Smooth muscle cell (in vitro differentiated cells): ENCODE measurements at regions not wholly inside any gene's neighbourhood (a gene's known extent, or its start where the extent isn't known, plus 50 kb on each side); places are given as distances from the start of the nearest gene placed in this dataset.
A peak's percentile ranks its signal among the peaks of the same experiment; 100 is the strongest.

Experiments
- DNase-seq: peaks from one replicate; lab custom pipeline; 2025; ENCODE audit not compliant: unreplicated experiment; lab: John Stamatoyannopoulos, UW
- H2AFZ ChIP-seq: fragments of 200-600 bp; sonication (generic); 2 replicates; pipeline ENCODE4 v1.6.0; 2016; ENCODE audit warnings: antibody characterized with exemption, low read depth, mild to moderate bottlenecking
- H3F3A ChIP-seq: fragments of 200-600 bp; sonication (generic); 2 replicates; pipeline ENCODE4 v1.6.0; 2017; ENCODE audit warnings: antibody characterized with exemption, low read depth
- H3K27ac ChIP-seq: fragments of 200-600 bp; sonication (generic); 2 replicates; pipeline ENCODE4 v1.5.1; 2016; ENCODE audit warnings: low read depth, mild to moderate bottlenecking
- H3K27me3 ChIP-seq: fragments of 200-600 bp; sonication (generic); 2 replicates; pipeline ENCODE4 v1.6.1; 2016; ENCODE audit warnings: low read depth, mild to moderate bottlenecking
- H3K36me3 ChIP-seq: fragments of 200-600 bp; sonication (generic); 2 replicates; pipeline ENCODE4 v1.5.1; 2016; ENCODE audit warnings: low read depth
- H3K4me1 ChIP-seq: fragments of 200-600 bp; sonication (generic); 2 replicates; pipeline ENCODE4 v1.5.1; 2016; ENCODE audit warnings: low read depth
- H3K4me2 ChIP-seq: fragments of 200-600 bp; sonication (generic); 2 replicates; pipeline ENCODE4 v1.6.0; 2016; ENCODE audit warnings: mild to moderate bottlenecking
- H3K4me3 ChIP-seq: fragments of 200-600 bp; sonication (generic); 2 replicates; pipeline ENCODE4 v1.5.1; 2016; ENCODE audit warnings: mild to moderate bottlenecking
- H3K79me2 ChIP-seq: fragments of 200-600 bp; sonication (generic); 2 replicates; pipeline ENCODE4 v1.6.0; 2016; ENCODE audit warnings: low read depth, mild to moderate bottlenecking
- H3K9ac ChIP-seq: fragments of 200-600 bp; sonication (generic); 2 replicates; pipeline ENCODE4 v1.6.0; 2016; ENCODE audit warnings: low read depth
- H3K9me3 ChIP-seq: fragments of 200-600 bp; sonication (generic); replicated peaks from 2 replicates; pipeline ENCODE4 v1.5.1; 2016; ENCODE audit warnings: low read depth
- H4K20me1 ChIP-seq: fragments of 200-600 bp; sonication (generic); 2 replicates; pipeline ENCODE4 v1.6.0; 2016; ENCODE audit warnings: low read depth
- CTCF ChIP-seq: fragments of 200-600 bp; sonication (generic); IDR thresholded peaks from 2 replicates; pipeline ENCODE4 v1.5.1; 2017; ENCODE audit warnings: borderline replicate concordance, mild to moderate bottlenecking, antibody characterized with exemption; ENCODE audit not compliant: insufficient read depth, poor library complexity, severe bottlenecking
- WGBS: methylation state at CpG from one replicate; pipeline ENCODE4 v1.1.7; 2016; ENCODE audit warnings: low lambda C conversion rate; 5-methylcytosine and 5-hydroxymethylcytosine counted together

- no peaks in the 10 kb centered on the region for H3K27me3 ChIP-seq
- H4K20me1 ChIP-seq = no peaks in the 10 kb centered on the region
- H3K27ac ChIP-seq = no peak overlapping the region
- H3K4me2 ChIP-seq = no peak overlapping the region
- DNase-seq = no peak
- H3K79me2 ChIP-seq = no peaks in the 10 kb centered on the region
- no peak overlapping the region for H3K4me3 ChIP-seq
- 82% methylated on average over 6 of the region's 6 CpGs for WGBS
- H3K36me3 ChIP-seq = no peaks in the 10 kb centered on the region
- no peak overlapping the region for H3K9ac ChIP-seq
- no peak overlapping the region for H2AFZ ChIP-seq
- H3F3A ChIP-seq = no peaks in the 10 kb centered on the region
- H3K9me3 ChIP-seq = no peaks in the 10 kb centered on the region
- TF ChIP-seq CTCF = no peak
- H3K4me1 ChIP-seq = no peaks in the 10 kb centered on the region
Observed at GRCh38 chrX:38890963-38891362, 89.7 kb downstream of the MID1IP1 start.

- Histone ChIP-seq H3F3A (no peaks in the 10 kb centered on the region), H3K27ac (no peak overlapping the region), H2AFZ (no peak overlapping the region), H4K20me1 (no peaks in the 10 kb centered on the region), H3K4me2 (peak overlapping the region; percentile 54), H3K36me3 (no peaks in the 10 kb centered on the region), H3K27me3 (no peaks in the 10 kb centered on the region), H3K79me2 (no peaks in the 10 kb centered on the region), H3K9ac (no peak overlapping the region), H3K4me3 (no peak overlapping the region), H3K9me3 (no peaks in the 10 kb centered on the region), H3K4me1 (no peaks in the 10 kb centered on the region)
- TF ChIP-seq CTCF = no peak
- WGBS = 48% methylated on average over 4 of the region's 4 CpGs
- DNase-seq = no peak
Observed at GRCh38 chrX:38891641-38892413, 90.6 kb downstream of the MID1IP1 start.

DNA sequence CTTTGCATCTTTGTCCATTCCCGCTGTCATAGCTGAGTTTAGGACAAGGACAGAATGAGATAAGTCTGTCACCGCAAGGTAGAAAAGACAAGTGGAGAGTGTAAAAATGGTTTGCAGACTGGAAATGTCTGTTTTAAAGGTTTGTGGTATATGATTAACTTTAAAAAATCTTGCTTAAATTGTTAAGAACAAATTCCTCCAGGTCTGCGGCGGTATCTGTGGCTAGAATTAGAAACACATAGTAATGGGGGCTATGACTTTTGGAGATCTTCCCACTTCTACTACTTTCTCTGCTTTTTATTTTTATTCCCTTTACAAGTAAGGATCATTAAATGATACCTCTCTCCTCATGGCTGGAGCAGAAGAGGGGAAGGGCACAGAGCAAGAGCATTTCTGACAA lies 92.2 kb downstream of the MID1IP1 start:
- no peak for DNase-seq
- Histone ChIP-seq H3K4me2 (peak overlapping the region; percentile 1), H3K4me1 (no peaks in the 10 kb centered on the region), H3K27me3 (no peaks in the 10 kb centered on the region), H3K9ac (no peak overlapping the region), H2AFZ (no peak overlapping the region), H3F3A (no peaks in the 10 kb centered on the region), H3K79me2 (no peaks in the 10 kb centered on the region), H4K20me1 (no peaks in the 10 kb centered on the region), H3K27ac (peak overlapping the region; percentile 64), H3K36me3 (no peaks in the 10 kb centered on the region), H3K9me3 (no peaks in the 10 kb centered on the region), H3K4me3 (no peak overlapping the region)
- 73% methylated on average over 4 of the region's 4 CpGs for WGBS
- no peak for TF ChIP-seq CTCF

DNA sequence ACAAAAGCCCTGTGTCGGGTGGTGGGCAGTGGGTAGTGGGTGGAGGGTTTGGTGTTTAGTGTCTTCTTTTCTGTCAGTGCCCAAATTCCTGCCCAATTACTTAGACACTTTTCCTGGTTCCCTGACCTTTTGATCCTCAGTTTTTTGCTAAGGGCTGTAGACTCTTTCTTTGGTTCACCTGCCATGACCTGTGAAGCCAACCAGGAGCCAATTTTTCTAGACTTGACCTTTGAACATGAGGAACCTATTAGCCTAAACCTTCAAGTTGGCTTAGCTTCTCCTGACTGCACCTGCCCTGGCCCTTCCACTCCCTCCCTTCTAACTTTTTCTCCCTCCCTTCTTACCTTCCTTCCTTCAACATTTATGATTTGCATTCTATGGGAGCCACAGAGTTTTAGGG lies 94.5 kb downstream of the MID1IP1 start:
- Histone ChIP-seq H3K27me3 (no peaks in the 10 kb centered on the region), H3K9ac (no peak overlapping the region), H3K79me2 (no peaks in the 10 kb centered on the region), H3K4me1 (no peaks in the 10 kb centered on the region), H3K27ac (no peak overlapping the region), H3K9me3 (no peaks in the 10 kb centered on the region), H3F3A (no peaks in the 10 kb centered on the region), H4K20me1 (no peaks in the 10 kb centered on the region), H2AFZ (no peak overlapping the region), H3K4me2 (no peak overlapping the region), H3K4me3 (no peak overlapping the region), H3K36me3 (no peaks in the 10 kb centered on the region)
- no peak for DNase-seq
- TF ChIP-seq CTCF = no peak
- WGBS = 72% methylated on average over 1 of the region's 1 CpG
